H1 (cell line): ENCODE measurements at regions not wholly inside any gene's neighbourhood (a gene's known extent, or its start where the extent isn't known, plus 50 kb on each side); places are given as distances from the start of the nearest gene placed in this dataset.

Experiments
- CTCF ChIA-PET: fragments of 300-600 bp; sonication (Branson Sonifier 250); formaldehyde crosslinking; loops from one replicate; lab custom pipeline; 2021; ENCODE audit not compliant: partially characterized antibody; lab: Charles Lee
- POLR2A ChIA-PET: fragments of 300-600 bp; sonication (Branson Sonifier 250); formaldehyde crosslinking; loops from one replicate; lab custom pipeline; 2021; ENCODE audit warnings: inconsistent platforms; ENCODE audit not compliant: partially characterized antibody; lab: Charles Lee
- DNase-seq, 2 experiments: peaks; one replicate each; pipeline versions ENCODE4 v3.0.0 to v3.0.0-alpha.2; 2010 to 2022; ENCODE audit warnings: low spot score in 2 of 2, low read depth in 1 of 2, mixed read lengths in 1 of 2
- FAIRE-seq: peaks from 2 replicates; lab custom pipeline; 2011; peaks lifted over from hg19 to GRCh38; lab: Jason Lieb, UNC
- H2AFZ ChIP-seq: 2 replicates; pipeline ENCODE4 v1.8.1; 2012; ENCODE audit warnings: low read length, inconsistent platforms
- H2AK5ac ChIP-seq: 2 replicates; pipeline ENCODE4 v1.6.1; 2013; ENCODE audit warnings: low read depth, low read length
- H2BK120ac ChIP-seq: replicated peaks from 2 replicates; pipeline ENCODE3; 2013; ENCODE audit warnings: low read depth, low read length, inconsistent platforms
- H2BK12ac ChIP-seq: 2 replicates; pipeline ENCODE4 v1.6.1; 2013; ENCODE audit warnings: low read depth, low read length
- H2BK15ac ChIP-seq: 2 replicates; pipeline ENCODE4 v1.6.1; 2013; ENCODE audit warnings: low read length
- H2BK20ac ChIP-seq: 2 replicates; pipeline ENCODE4 v1.6.1; 2013; ENCODE audit warnings: low read length
- H2BK5ac ChIP-seq: 2 replicates; pipeline ENCODE4 v1.6.1; 2013; ENCODE audit warnings: low read depth, low read length
- H3K14ac ChIP-seq: 2 replicates; pipeline ENCODE4 v1.6.1; 2013; ENCODE audit warnings: inconsistent platforms; ENCODE audit not compliant: insufficient read length
- H3K18ac ChIP-seq: 2 replicates; pipeline ENCODE4 v1.6.1; 2013; ENCODE audit warnings: low read length; ENCODE audit errors: extremely low read depth
- H3K23ac ChIP-seq: 2 replicates; pipeline ENCODE4 v1.6.1; 2013; ENCODE audit warnings: inconsistent platforms; ENCODE audit not compliant: insufficient read length
- H3K23me2 ChIP-seq: 2 replicates; pipeline ENCODE4 v1.6.1; 2013; ENCODE audit warnings: low read depth, low read length
- H3K27ac ChIP-seq: 2 replicates; pipeline ENCODE4 v1.6.1; 2011; ENCODE audit warnings: low read depth, low read length, inconsistent platforms
- H3K27me3 ChIP-seq, 4 experiments: replicated peaks in 1 of 4; 1 replicate in 1 of 4; 2 replicates in 3 of 4; pipeline versions ENCODE4 v1.6.1 to v1.8.1; 2011 to 2013; ENCODE audit warnings: low read length in 3 of 4, mild to moderate bottlenecking in 3 of 4, inconsistent platforms in 2 of 4, mixed read lengths in 2 of 4, moderate library complexity in 1 of 4; ENCODE audit not compliant: control insufficient read depth in 3 of 4, insufficient read depth in 3 of 4; ENCODE audit errors: extremely low read depth in 1 of 4
- H3K36me3 ChIP-seq, 4 experiments: 2 replicates each; pipeline versions ENCODE4 v1.6.1 to v1.8.1; 2011 to 2013; ENCODE audit warnings: mild to moderate bottlenecking in 4 of 4, low read length in 3 of 4, moderate library complexity in 2 of 4, control low read depth in 1 of 4, inconsistent platforms in 1 of 4; ENCODE audit not compliant: insufficient read depth in 4 of 4, control insufficient read depth in 2 of 4
- H3K4ac ChIP-seq: replicated peaks from 2 replicates; pipeline ENCODE3; 2013; ENCODE audit warnings: low read length, low read depth, mixed read lengths, inconsistent platforms; ENCODE audit not compliant: insufficient read length
- H3K4me1 ChIP-seq, 4 experiments: replicated peaks in 1 of 4; 1 replicate in 1 of 4; 2 replicates in 3 of 4; pipeline versions ENCODE4 v1.6.1 to v1.8.1; 2011 to 2013; ENCODE audit warnings: low read length in 3 of 4, inconsistent platforms in 2 of 4, mixed read lengths in 1 of 4; ENCODE audit not compliant: insufficient read depth in 4 of 4, control insufficient read depth in 3 of 4
- H3K4me2 ChIP-seq, 2 experiments: 2 replicates each; pipeline versions ENCODE4 v1.6.1 to v1.8.1; 2011 to 2013; ENCODE audit warnings: low read depth in 2 of 2, low read length in 2 of 2, control low read depth in 1 of 2, inconsistent platforms in 1 of 2, mild to moderate bottlenecking in 1 of 2; ENCODE audit not compliant: insufficient read depth in 1 of 2
- H3K4me3 ChIP-seq, 4 experiments: fragments of 200-600, 300-600 bp in 1 of 4; sonication (generic), shearing (Covaris generic), sonication (Bioruptor Twin) in 1 of 4; 2 replicates each; pipeline versions ENCODE4 v1.5.1 to v1.8.1; 2011 to 2016; ENCODE audit warnings: low read length in 4 of 4, low read depth in 3 of 4, control low read depth in 2 of 4, inconsistent platforms in 2 of 4, mild to moderate bottlenecking in 2 of 4, mixed read lengths in 1 of 4, moderate library complexity in 1 of 4; ENCODE audit not compliant: insufficient read depth in 2 of 4; ENCODE audit errors: extremely low read depth in 1 of 4
- H3K56ac ChIP-seq: replicated peaks from 2 replicates; pipeline ENCODE3; 2013; ENCODE audit warnings: low read depth, mild to moderate bottlenecking, mixed read lengths, low read length, inconsistent platforms; ENCODE audit not compliant: insufficient read length
- H3K79me1 ChIP-seq: 2 replicates; pipeline ENCODE4 v1.6.1; 2013; ENCODE audit warnings: low read depth, low read length, control low read depth
- H3K79me2 ChIP-seq, 2 experiments: 2 replicates each; pipeline versions ENCODE4 v1.6.1 to v1.8.1; 2012 to 2013; ENCODE audit warnings: low read length in 2 of 2, mild to moderate bottlenecking in 2 of 2, inconsistent platforms in 1 of 2; ENCODE audit not compliant: insufficient read depth in 2 of 2, control insufficient read depth in 1 of 2
- H3K9ac ChIP-seq, 4 experiments: replicated peaks in 1 of 4; 1 replicate in 1 of 4; 2 replicates in 3 of 4; pipeline versions ENCODE4 v1.6.1 to v1.8.1; 2011 to 2013; ENCODE audit warnings: low read depth in 3 of 4, low read length in 3 of 4, control low read depth in 2 of 4, mild to moderate bottlenecking in 2 of 4, moderate library complexity in 2 of 4, inconsistent platforms in 1 of 4; ENCODE audit errors: extremely low read depth in 1 of 4
- H3K9me3 ChIP-seq, 2 experiments: 2 replicates each; pipeline versions ENCODE4 v1.6.1 to v1.8.1; 2012 to 2013; ENCODE audit warnings: mild to moderate bottlenecking in 2 of 2, moderate library complexity in 2 of 2, control low read depth in 1 of 2, inconsistent platforms in 1 of 2, low read depth in 1 of 2, low read length in 1 of 2, mixed read lengths in 1 of 2; ENCODE audit not compliant: insufficient read depth in 2 of 2
- H4K20me1 ChIP-seq, 2 experiments: replicated peaks in 1 of 2; 2 replicates each; pipeline versions ENCODE3 to v1.8.1; 2011 to 2013; ENCODE audit warnings: inconsistent platforms in 2 of 2, low read length in 2 of 2, mild to moderate bottlenecking in 1 of 2; ENCODE audit not compliant: insufficient read depth in 2 of 2, control insufficient read depth in 1 of 2
- H4K5ac ChIP-seq: 2 replicates; pipeline ENCODE4 v1.6.1; 2013; ENCODE audit warnings: low read length, low read depth, mixed read lengths, inconsistent platforms; ENCODE audit not compliant: insufficient read length
- H4K8ac ChIP-seq: 2 replicates; pipeline ENCODE4 v1.8.0; 2013; ENCODE audit warnings: mild to moderate bottlenecking, moderate library complexity, low read length, inconsistent platforms; ENCODE audit not compliant: insufficient read depth; ENCODE audit errors: extremely low read depth
- H4K91ac ChIP-seq: replicated peaks from 2 replicates; pipeline ENCODE3; 2013; ENCODE audit warnings: low read length, mixed read lengths, inconsistent platforms; ENCODE audit not compliant: insufficient read length
- ASH2L ChIP-seq: fragments of 200-600, 300-600 bp; sonication (generic); IDR thresholded peaks from one replicate; pipeline ENCODE4 v1.7.1; 2017; ENCODE audit warnings: low read length
- CHD1 ChIP-seq: IDR thresholded peaks from 2 replicates; pipeline ENCODE4 v1.6.1; 2012; ENCODE audit warnings: low read depth, low read length, improper control_type of control experiment
- EZH2 ChIP-seq: fragments of 200-600 bp; sonication (generic); IDR thresholded peaks from 2 replicates; pipeline ENCODE4 v1.7.1; 2012; ENCODE audit warnings: low read depth, mild to moderate bottlenecking, moderate library complexity, low read length, inconsistent platforms; ENCODE audit not compliant: severe bottlenecking
- GABPA ChIP-seq: IDR thresholded peaks from 2 replicates; pipeline ENCODE4 v1.6.1; 2011; ENCODE audit warnings: mild to moderate bottlenecking, low read length, moderate library complexity, borderline replicate concordance; ENCODE audit not compliant: insufficient read depth
- GTF2F1 ChIP-seq: IDR thresholded peaks from 2 replicates; pipeline ENCODE4 v1.6.1; 2012; ENCODE audit warnings: low read depth, low read length, improper control_type of control experiment, borderline replicate concordance
- HDAC6 ChIP-seq: IDR thresholded peaks from one replicate; pipeline ENCODE4 v1.7.1; 2012; ENCODE audit warnings: low read depth, mild to moderate bottlenecking, inconsistent platforms, low read length, moderate library complexity
- JUND ChIP-seq: IDR thresholded peaks from 2 replicates; pipeline ENCODE4 v1.6.1; 2011; ENCODE audit warnings: mild to moderate bottlenecking, improper control_type of control experiment, low read length
- SP4 ChIP-seq: IDR thresholded peaks from 2 replicates; pipeline ENCODE4 v1.6.1; 2012; ENCODE audit warnings: low read length, inconsistent platforms
- WGBS, 2 experiments: shearing (Covaris generic) in 1 of 2; methylation state at CpG; one replicate each; pipeline versions ENCODE4 v1.1.6 to v1.1.7; 2013 to 2015; ENCODE audit warnings: low lambda C conversion rate in 2 of 2, mixed read lengths in 2 of 2, inconsistent platforms in 1 of 2, low coverage in 1 of 2, missing lambda C conversion rate in 1 of 2; ENCODE audit not compliant: insufficient replicate concordance in 2 of 2, insufficient coverage in 1 of 2, insufficient read length in 1 of 2; ENCODE audit errors: extremely low coverage in 1 of 2, missing lambda C conversion rate in 1 of 2; 5-methylcytosine and 5-hydroxymethylcytosine counted together

GRCh38 chr5:40277161-40277906 is 402.4 kb upstream of the PTGER4 start:
- H4K5ac ChIP-seq, result no peak overlapping the region
- H2BK20ac ChIP-seq, result no peak overlapping the region
- TF ChIP-seq EZH2 (no peak), CHD1 (no peak), GTF2F1 (no peak), GABPA (no peak), HDAC6 (no peak), SP4 (no peak), ASH2L (no peak), JUND (no peak)
- DNase-seq (no peak), FAIRE-seq (no peak)
- no peaks in the 10 kb centered on the region for H3K4me1 ChIP-seq
- no peaks in the 10 kb centered on the region for H3K79me2 ChIP-seq
- H3K23me2 ChIP-seq, result no peaks in the 10 kb centered on the region
- H2AK5ac ChIP-seq, result no peak overlapping the region
- no peak overlapping the region for H3K27ac ChIP-seq
- no peaks in the 10 kb centered on the region for H4K20me1 ChIP-seq
- H2BK5ac ChIP-seq, result no peak overlapping the region
- WGBS, 2 experiments, result 92% methylated on average over 4 of the region's 4 CpGs; no CpG with 5 or more reads in 1 of the 2 experiments
- H3K9ac ChIP-seq, result no peak overlapping the region
- H4K91ac ChIP-seq, result no peak overlapping the region
- H3K23ac ChIP-seq, result no peak overlapping the region
- H3K9me3 ChIP-seq, result no peaks in the 10 kb centered on the region
- ChIA-PET POLR2A (no interaction called here), CTCF (interaction anchor here (1.2 to 1.4 kb wide), 2 partner anchors 12 to 458 kb away, joined by 3 to 6 read pairs; no protein-coding TSS in a partner anchor)
- H3K18ac ChIP-seq, result no peak overlapping the region
- H3K4ac ChIP-seq, result no peak overlapping the region
- no peak overlapping the region for H3K4me3 ChIP-seq
- H2BK120ac ChIP-seq, result no peak overlapping the region
- peak overlapping the region; percentile 62; the same call in 1 of the 2 replicates for H2AFZ ChIP-seq
- no peak overlapping the region for H4K8ac ChIP-seq
- no peak overlapping the region for H2BK15ac ChIP-seq
- H3K4me2 ChIP-seq, result no peak overlapping the region
- no peak overlapping the region for H3K14ac ChIP-seq
- no peaks in the 10 kb centered on the region for H3K36me3 ChIP-seq
- H2BK12ac ChIP-seq, result no peak overlapping the region
- no peaks in the 10 kb centered on the region for H3K79me1 ChIP-seq
- H3K27me3 ChIP-seq, result no peaks in the 10 kb centered on the region
- H3K56ac ChIP-seq, result no peak overlapping the region
